Thyroid gland (tissue), 4 donors: ENCODE measurements at regions not wholly inside any gene's neighbourhood (a gene's known extent, or its start where the extent isn't known, plus 50 kb on each side); places are given as distances from the start of the nearest gene placed in this dataset.

Source experiments
- POLR2A ChIP-seq, 2 donors: fragments of 450-650 bp; IDR thresholded peaks; one replicate each; pipeline ENCODE4 v1.6.1; 2017; ENCODE audit warnings: antibody characterized with exemption in 2 of 2, mild to moderate bottlenecking in 2 of 2, moderate library complexity in 1 of 2
- TF ChIP-seq, protein P1 (sequence below), 6 experiments: fragments of 200-600 bp in 3 of 6; fragments of 450-650 bp in 3 of 6; sonication (generic) in 3 of 6; IDR thresholded peaks; one replicate each; pipeline ENCODE4 v1.5.1; 2016 to 2019; ENCODE audit warnings: antibody characterized with exemption in 6 of 6, mild to moderate bottlenecking in 2 of 6, inconsistent platforms in 1 of 6, moderate library complexity in 1 of 6

DNA sequence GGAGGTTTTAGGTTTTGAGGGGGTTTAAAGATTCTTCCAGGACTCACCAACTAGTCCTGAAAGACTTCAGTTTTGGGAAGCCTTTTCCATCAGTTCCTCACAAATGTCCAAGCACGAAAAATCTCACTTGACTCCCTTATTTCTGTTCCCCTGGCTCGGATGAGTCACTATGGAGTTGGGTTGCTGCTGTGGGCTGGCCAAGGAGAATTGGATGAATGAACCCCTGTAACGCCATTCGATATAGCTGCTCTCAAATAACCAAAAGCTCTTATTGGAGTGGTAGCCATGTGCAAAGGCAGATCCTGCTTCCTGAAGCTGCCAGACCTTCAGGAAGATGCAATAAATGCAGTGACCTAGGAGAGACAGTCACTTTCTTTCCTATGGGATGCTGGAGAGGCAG, 417.0 kb downstream of the ZNF521 start:
- TF ChIP-seq, protein P1, sequence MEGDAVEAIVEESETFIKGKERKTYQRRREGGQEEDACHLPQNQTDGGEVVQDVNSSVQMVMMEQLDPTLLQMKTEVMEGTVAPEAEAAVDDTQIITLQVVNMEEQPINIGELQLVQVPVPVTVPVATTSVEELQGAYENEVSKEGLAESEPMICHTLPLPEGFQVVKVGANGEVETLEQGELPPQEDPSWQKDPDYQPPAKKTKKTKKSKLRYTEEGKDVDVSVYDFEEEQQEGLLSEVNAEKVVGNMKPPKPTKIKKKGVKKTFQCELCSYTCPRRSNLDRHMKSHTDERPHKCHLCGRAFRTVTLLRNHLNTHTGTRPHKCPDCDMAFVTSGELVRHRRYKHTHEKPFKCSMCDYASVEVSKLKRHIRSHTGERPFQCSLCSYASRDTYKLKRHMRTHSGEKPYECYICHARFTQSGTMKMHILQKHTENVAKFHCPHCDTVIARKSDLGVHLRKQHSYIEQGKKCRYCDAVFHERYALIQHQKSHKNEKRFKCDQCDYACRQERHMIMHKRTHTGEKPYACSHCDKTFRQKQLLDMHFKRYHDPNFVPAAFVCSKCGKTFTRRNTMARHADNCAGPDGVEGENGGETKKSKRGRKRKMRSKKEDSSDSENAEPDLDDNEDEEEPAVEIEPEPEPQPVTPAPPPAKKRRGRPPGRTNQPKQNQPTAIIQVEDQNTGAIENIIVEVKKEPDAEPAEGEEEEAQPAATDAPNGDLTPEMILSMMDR (IDR thresholded peaks at IDR 0.05), result no peak
- no peak for TF ChIP-seq POLR2A (IDR thresholded peaks at IDR 0.05)
